ENCODE measurements at regions not wholly inside any gene's neighbourhood (a gene's known extent, or its start where the extent isn't known, plus 50 kb on each side); places are given as distances from the start of the nearest gene placed in this dataset.

DNA sequence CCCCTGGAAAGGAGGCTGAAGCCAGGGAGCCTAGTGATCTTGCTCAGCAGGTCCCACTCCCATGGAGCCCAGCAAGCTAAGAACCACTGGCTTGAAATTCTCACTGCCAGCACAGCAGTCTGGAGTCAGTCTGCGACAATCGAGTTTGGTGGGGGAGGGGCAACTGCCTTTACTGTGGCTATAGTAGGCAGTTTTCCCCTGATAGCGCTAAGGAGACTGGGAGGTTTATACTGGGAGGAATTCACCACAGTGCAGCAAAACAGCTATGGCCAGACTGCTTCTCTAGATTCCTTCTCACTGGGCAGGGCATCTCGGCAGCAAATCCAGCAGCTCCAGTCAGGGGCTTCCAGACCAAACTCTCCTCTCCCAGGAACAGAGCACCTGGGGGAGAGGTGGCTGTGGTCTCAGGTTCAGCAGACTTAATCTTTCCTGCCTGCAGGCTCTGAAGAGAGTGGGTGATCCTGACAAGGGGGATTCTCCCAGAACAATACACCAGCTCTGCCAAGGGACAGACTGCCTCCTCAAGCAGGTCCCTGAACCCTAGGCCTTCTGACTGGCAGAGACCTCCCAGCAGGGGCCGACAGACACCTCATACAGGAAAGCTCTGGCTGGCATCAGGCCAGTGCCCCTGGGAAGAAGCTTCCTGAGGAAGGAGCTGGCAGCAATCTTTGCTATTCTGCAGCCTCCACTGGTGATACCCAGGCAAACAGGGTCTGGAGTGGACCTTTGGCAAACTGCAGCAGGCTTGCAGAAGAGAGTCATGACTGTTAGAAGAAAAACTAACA, 548.5 kb upstream of the NEGR1 start:
- no peak for DNase-seq (ENCODE audit: low spot score)

- no peak for DNase-seq (ENCODE audit: low spot score)
Observed at GRCh38 chr1:72827278-72827677, 544.9 kb upstream of the NEGR1 start.

DNA sequence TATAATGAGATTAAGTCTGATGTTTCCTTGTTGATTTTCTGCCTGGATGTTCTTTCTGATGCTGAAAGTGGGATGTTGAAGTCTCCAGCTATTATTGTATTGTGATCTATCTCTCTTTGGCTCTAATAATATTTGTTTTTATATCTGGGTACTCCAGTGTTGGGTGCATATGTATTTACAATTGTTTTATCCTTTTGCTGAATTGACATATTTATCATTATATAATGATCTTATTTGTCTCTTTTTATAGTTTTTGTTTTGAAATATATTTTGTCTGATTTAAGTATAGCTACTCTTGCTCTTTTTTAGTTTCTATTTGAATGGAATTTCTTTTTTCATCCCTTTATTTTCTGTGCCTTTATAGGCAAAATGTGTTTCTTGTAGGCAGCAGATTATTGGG, 522.2 kb upstream of the NEGR1 start:
- no peak for DNase-seq (ENCODE audit: low spot score)

DNA sequence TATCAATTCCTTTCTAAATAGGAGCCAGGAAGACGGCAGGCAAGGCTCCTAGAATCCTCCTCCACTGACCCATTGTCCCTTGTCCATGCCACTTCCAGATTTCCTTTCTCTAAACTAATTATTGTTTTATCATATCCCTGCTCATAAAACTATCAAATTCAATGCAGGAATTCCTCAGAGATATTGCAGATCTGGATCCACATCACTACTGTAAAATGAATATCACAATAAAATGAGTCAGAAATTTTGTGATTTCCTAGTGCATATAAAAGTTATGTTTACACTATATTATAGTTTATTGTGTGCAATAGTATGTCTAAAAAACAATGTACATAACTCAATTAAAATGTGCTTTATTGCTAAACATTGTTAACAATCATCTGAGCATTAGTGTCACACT, 498.7 kb upstream of the NEGR1 start:
- no peak for DNase-seq (ENCODE audit: low spot score)

GRCh38 chr1:72780212-72780611, 497.9 kb upstream of the NEGR1 start:
- DNase-seq (ENCODE audit: low spot score): no peak

- DNase-seq (ENCODE audit: low spot score): no peak
Observed at GRCh38 chr1:72777918-72778317, 495.6 kb upstream of the NEGR1 start.

DNA sequence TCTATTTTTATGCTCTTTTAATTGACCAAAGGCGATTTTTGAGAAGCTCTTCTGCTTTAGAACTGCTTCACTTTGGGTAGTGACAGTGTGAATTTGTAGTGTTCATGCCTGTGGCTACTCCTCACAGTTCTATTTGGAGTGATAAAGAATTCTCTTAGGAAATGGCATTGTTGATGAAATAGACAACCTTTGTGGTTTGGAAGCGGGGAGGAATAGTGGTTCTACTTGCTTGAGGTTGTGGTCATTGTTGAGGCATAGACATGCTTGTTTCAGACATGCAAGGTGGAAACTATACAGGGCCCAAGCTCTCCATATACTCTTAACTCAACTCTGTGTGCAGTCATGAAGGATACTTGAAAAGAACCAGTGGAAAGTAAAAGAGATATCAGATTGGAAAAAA, 481.1 kb upstream of the NEGR1 start:
- no peak for DNase-seq (ENCODE audit: low spot score)

- no peak for DNase-seq (ENCODE audit: low spot score)
Observed at GRCh38 chr1:72759486-72759885, 477.1 kb upstream of the NEGR1 start.

GRCh38 chr1:72757843-72758242, 475.5 kb upstream of the NEGR1 start:
- DNase-seq (ENCODE audit: low spot score): no peak

DNA sequence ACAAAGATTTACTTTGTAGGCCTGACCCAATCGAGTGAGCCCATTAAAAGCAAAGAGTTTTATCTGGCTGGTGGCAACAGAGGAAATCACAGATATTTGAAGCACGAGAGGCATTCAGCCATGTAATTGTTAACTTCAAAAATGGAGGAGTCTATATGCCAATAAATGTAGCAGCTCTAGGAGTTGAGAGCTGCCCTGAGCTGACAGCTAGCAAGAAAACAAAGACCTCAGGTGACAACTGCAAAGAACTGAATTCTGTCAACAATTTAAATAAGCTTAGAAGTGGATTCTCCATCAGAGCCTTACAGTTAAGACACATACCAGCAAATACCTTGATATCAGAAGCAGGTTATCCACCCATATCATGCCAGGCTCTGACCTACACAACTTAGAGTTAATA, 463.1 kb upstream of the NEGR1 start:
- no peak for DNase-seq (ENCODE audit: low spot score)

DNA sequence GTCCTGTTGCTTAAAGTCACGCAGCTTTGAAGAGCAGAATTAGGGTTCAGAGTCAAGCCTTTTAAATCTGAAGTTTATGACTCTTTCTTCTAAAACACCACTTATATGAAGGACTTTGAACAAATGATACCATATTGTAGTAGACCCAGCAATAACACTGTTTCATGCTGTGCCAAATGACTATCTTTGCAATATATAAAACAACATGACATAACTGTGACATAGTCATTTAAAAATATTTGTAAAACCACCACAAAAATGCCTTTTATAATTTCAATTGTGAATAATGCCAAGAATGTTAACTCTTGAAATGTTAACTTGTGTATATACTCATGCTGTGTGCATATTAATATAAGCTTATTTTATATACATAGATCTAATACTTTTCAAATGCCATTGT, 452.1 kb upstream of the NEGR1 start:
- no peak for DNase-seq (ENCODE audit: low spot score)

DNA sequence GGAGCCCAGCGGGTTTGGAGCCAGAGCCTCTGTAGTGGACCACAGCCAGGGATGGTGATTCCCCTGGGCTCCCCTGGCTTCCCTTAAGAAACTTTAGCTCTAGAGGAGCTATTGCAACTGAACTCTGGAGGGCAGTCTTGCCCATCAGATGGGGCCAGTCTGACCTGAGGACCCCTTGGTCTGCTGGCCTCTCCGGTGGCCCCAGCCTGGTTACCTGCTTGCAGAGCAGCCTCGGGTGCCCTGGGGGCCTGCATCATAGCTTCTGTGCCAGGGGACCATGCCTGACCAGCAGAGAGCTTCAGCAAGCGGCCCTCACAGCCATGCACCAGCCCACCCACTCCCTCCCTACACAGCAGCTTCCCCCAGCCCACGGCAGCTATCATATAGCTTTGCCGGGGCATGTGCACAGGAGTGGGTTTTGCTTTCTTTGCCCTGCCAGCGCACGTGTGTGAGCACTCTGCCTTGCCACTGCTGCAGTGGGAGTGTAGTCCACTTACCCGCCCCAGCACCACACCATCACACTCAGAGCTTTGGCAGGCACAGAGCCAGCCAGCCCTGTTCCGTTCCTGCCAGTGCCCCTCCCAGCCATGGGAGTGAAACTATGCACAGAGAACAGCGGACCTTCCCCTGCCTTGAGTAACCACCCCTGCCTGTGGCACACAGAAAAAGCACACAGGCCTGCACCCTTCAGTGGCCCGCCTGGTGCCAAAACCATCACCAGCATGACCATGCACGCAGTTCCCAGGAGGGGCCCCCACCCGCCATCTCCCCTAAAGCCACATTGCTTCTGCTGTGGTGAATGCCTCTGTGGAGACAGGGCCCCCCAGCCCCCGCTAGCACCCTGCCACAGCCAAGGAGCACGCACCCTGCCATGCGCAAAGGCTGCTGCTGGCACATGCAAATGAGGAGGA, 442.9 kb upstream of the NEGR1 start:
- DNase-seq (ENCODE audit: low spot score): no peak

GRCh38 chr1:72705921-72706320, 423.6 kb upstream of the NEGR1 start:
- DNase-seq (ENCODE audit: low spot score): no peak

- no peak for DNase-seq (ENCODE audit: low spot score)
Observed at GRCh38 chr1:72704841-72705477, 422.6 kb upstream of the NEGR1 start.

GRCh38 chr1:72697410-72697809, 415.1 kb upstream of the NEGR1 start:
- no peak for DNase-seq (ENCODE audit: low spot score)

DNA sequence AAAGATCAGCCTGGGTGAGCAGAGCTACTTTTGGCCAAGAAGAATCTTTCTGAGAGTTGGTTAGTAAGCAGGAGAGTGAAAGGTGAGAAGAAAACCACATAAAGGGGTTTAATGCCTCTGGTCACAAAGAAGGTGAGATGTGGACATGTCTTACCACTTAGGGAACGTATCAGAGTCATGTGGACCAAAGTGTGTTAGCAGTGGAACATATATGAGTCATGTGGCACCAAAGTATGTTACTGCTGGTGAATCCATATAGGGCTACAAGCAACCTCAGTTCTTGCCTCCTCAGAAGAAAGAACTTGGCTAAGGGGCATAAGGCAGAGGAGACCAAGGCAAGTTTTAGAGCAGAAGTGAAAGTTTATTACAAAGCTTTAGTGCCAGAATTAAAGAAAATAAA, 411.6 kb upstream of the NEGR1 start:
- no peak for DNase-seq (ENCODE audit: low spot score)

DNA sequence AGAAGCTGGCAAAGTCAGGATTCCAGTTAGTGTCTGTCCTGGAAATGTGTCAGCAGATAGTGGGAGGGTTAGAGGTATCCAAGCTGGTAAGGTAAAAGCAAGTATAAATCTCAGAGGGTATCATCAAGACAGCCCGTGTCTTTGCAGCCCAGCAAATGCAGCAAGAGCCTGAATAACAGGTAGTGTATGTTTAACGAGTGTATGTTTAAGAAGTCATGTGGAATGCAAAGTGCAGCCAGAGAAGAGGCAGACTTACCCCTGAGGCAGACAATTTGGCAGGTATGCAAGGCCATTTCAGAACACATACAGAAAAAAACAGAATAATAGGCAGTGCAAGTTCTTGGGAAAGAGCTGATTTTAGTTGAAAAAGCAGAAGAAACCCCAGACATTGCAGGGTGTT, 411.0 kb upstream of the NEGR1 start:
- no peak for DNase-seq (ENCODE audit: low spot score)

DNA sequence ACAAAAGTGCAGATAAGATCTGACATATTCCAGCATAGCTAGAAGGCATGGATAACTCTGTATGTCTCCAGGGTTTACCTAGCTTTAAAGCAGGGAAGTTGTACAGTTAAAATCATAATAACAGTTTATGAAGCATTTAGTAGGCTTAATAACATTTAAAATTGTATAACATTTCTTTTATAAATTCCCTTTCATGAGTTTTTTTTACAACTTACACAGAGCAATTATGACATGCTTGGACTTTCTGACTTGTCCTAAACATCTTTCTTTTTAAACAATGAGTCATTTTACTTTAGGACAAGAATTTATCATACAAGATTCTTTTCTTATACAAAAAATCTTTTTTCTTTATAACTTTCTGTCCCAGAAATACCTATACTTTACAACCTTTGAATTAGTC, 408.5 kb upstream of the NEGR1 start:
- DNase-seq (ENCODE audit: low spot score): no peak

GRCh38 chr1:72678683-72679082, 396.3 kb upstream of the NEGR1 start:
- no peak for DNase-seq (ENCODE audit: low spot score)

GRCh38 chr1:72670902-72671301, 388.6 kb upstream of the NEGR1 start:
- no peak for DNase-seq (ENCODE audit: low spot score)

- DNase-seq (ENCODE audit: low spot score): no peak
Observed at GRCh38 chr1:72662918-72663317, 380.6 kb upstream of the NEGR1 start.

GRCh38 chr1:72650843-72651435, 368.6 kb upstream of the NEGR1 start:
- DNase-seq (ENCODE audit: low spot score): no peak

DNA sequence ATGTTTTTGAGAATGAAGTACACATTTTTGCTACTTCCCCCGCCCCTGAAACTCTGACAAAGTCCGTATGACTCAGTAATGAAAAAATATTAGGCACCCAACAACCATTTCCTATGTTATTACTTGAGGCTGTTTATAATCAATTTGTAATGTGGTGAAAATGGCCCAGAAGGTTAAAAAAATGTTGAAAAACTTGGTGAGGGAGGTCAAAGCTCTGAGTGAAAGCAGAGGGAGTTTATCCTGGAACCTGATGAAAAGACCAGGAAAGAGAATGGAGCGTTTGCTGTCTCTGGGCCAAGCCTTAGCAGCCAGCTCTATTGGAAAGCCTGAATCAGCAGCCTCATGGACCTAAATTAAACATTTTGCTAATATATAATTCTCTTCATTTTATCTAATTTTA, 367.7 kb upstream of the NEGR1 start:
- no peak for DNase-seq (ENCODE audit: low spot score)

Measured in hematopoietic multipotent progenitor cell treated with erythropoietin and hydrocortisone succinate and interleukin-3 and kit ligand, for 15 days (in vitro differentiated cells).